ENCODE measurements at regions not wholly inside any gene's neighbourhood (a gene's known extent, or its start where the extent isn't known, plus 50 kb on each side); places are given as distances from the start of the nearest gene placed in this dataset.

GRCh38 chr9:90368928-90369327, 273.7 kb downstream of the DIRAS2 start:
- H3K4me1 ChIP-seq (ENCODE audit: control insufficient read depth in 5 of 5, insufficient read depth in 5 of 5, low read length in 5 of 5) = peaks cover 0 to 5% (median 0%) of the 10 kb centered on the region in 5 donors
- H3K4me3 ChIP-seq = no peak overlapping the region
- DNase-seq (no peak), ATAC-seq (ENCODE audit: insufficient read depth, low FRiP score) (no peak)
- TF ChIP-seq, protein P1, sequence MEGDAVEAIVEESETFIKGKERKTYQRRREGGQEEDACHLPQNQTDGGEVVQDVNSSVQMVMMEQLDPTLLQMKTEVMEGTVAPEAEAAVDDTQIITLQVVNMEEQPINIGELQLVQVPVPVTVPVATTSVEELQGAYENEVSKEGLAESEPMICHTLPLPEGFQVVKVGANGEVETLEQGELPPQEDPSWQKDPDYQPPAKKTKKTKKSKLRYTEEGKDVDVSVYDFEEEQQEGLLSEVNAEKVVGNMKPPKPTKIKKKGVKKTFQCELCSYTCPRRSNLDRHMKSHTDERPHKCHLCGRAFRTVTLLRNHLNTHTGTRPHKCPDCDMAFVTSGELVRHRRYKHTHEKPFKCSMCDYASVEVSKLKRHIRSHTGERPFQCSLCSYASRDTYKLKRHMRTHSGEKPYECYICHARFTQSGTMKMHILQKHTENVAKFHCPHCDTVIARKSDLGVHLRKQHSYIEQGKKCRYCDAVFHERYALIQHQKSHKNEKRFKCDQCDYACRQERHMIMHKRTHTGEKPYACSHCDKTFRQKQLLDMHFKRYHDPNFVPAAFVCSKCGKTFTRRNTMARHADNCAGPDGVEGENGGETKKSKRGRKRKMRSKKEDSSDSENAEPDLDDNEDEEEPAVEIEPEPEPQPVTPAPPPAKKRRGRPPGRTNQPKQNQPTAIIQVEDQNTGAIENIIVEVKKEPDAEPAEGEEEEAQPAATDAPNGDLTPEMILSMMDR (IDR thresholded peaks at IDR 0.05; ENCODE audit: control extremely low read depth, extremely low read depth) = no peak
- H3K36me3 ChIP-seq (ENCODE audit: control insufficient read depth in 4 of 4, insufficient read depth in 4 of 4, low read length in 4 of 4) = no peaks in the 10 kb centered on the region
- no peak overlapping the region for H3K27ac ChIP-seq (ENCODE audit: low read depth in 1 of 2, low read length in 1 of 2)
- H3K9me3 ChIP-seq (ENCODE audit: control insufficient read depth in 4 of 4, insufficient read depth in 3 of 4, low read length in 3 of 4) = no peaks in the 10 kb centered on the region
- H3K27me3 ChIP-seq (ENCODE audit: control insufficient read depth in 3 of 3, insufficient read depth in 3 of 3, low read length in 2 of 3) = peaks cover 0 to 2% (median 0%) of the 10 kb centered on the region in 3 donors
- 91% methylated on average over 4 of the region's 4 CpGs for WGBS, 2 donors
- H3K9ac ChIP-seq (ENCODE audit: insufficient read depth in 1 of 2, low read length in 2 of 2) = no peak overlapping the region

GRCh38 chr9:90379771-90380170, 262.9 kb downstream of the DIRAS2 start:
- 79 to 89% methylated on average over 5 of the region's 5 CpGs for WGBS, 2 donors
- Histone ChIP-seq H3K36me3 (ENCODE audit: control insufficient read depth in 4 of 4, insufficient read depth in 4 of 4, low read length in 4 of 4) (no peaks in the 10 kb centered on the region), H3K9me3 (ENCODE audit: control insufficient read depth in 4 of 4, insufficient read depth in 3 of 4, low read length in 3 of 4) (no peaks in the 10 kb centered on the region), H3K9ac (ENCODE audit: insufficient read depth in 1 of 2, low read length in 2 of 2) (no peak overlapping the region), H3K27ac (ENCODE audit: low read depth in 1 of 2, low read length in 1 of 2) (no peak overlapping the region), H3K4me3 (no peak overlapping the region), H3K27me3 (ENCODE audit: control insufficient read depth in 3 of 3, insufficient read depth in 3 of 3, low read length in 2 of 3) (no peaks in the 10 kb centered on the region), H3K4me1 (ENCODE audit: control insufficient read depth in 5 of 5, insufficient read depth in 5 of 5, low read length in 5 of 5) (no peaks in the 10 kb centered on the region)
- TF ChIP-seq, protein P1 (IDR thresholded peaks at IDR 0.05; ENCODE audit: control extremely low read depth, extremely low read depth) = no peak
- ATAC-seq (ENCODE audit: insufficient read depth, low FRiP score) = no peak
- no peak for DNase-seq

- 49 to 61% methylated on average over 6 of the region's 6 CpGs for whole genome bisulfite sequencing, 2 donors
- no peaks in the 10 kb centered on the region for H3K4me1 ChIP-seq (ENCODE audit: control insufficient read depth in 5 of 5, insufficient read depth in 5 of 5, low read length in 5 of 5)
- no peak overlapping the region for H3K4me3 ChIP-seq
- H3K27me3 ChIP-seq (ENCODE audit: control insufficient read depth in 3 of 3, insufficient read depth in 3 of 3, low read length in 2 of 3) = no peaks in the 10 kb centered on the region
- H3K9ac ChIP-seq (ENCODE audit: insufficient read depth in 1 of 2, low read length in 2 of 2) = no peak overlapping the region
- no peaks in the 10 kb centered on the region for H3K36me3 ChIP-seq (ENCODE audit: control insufficient read depth in 4 of 4, insufficient read depth in 4 of 4, low read length in 4 of 4)
- TF ChIP-seq, protein P1 (IDR thresholded peaks at IDR 0.05; ENCODE audit: control extremely low read depth, extremely low read depth) = no peak
- no peak for DNase-seq
- H3K27ac ChIP-seq (ENCODE audit: low read depth in 1 of 2, low read length in 1 of 2) = no peak overlapping the region
- ATAC-seq (ENCODE audit: insufficient read depth, low FRiP score) = no peak
- H3K9me3 ChIP-seq (ENCODE audit: control insufficient read depth in 4 of 4, insufficient read depth in 3 of 4, low read length in 3 of 4) = no peaks in the 10 kb centered on the region
These were observed 257.5 kb downstream of the DIRAS2 start for GRCh38 chr9:90385146-90385545.
